GM18909 (cell line): ENCODE measurements at regions not wholly inside any gene's neighbourhood (a gene's known extent, or its start where the extent isn't known, plus 50 kb on each side); places are given as distances from the start of the nearest gene placed in this dataset.
"Not testable (repeated sequence)": the region's sequence is repeated elsewhere in the genome, so short reads cannot be mapped to it uniquely, and the experiment has no call there.

Source experiments
- ATAC-seq: cut with Tn5 transposase; IDR thresholded peaks from one replicate; pipeline ENCODE4 v1.9.1; 2021; ENCODE audit warnings: mild to moderate bottlenecking; ENCODE audit not compliant: unreplicated experiment, poor library complexity

- no peak for ATAC-seq
Observed at GRCh38 chr2:14750433-14750832, 117.9 kb downstream of the LRATD1 start.

- no peak for ATAC-seq
Observed at GRCh38 chr2:14751581-14751980, 119.1 kb downstream of the LRATD1 start.

- no peak for ATAC-seq
Observed at GRCh38 chr2:14752295-14752694, 119.8 kb downstream of the LRATD1 start.

- no peak for ATAC-seq
Observed at GRCh38 chr2:14756122-14756541, 123.6 kb downstream of the LRATD1 start.

- ATAC-seq: no peak
Observed at GRCh38 chr2:14756981-14757657, 124.6 kb downstream of the LRATD1 start.

GRCh38 chr2:14759082-14759481 is 126.6 kb downstream of the LRATD1 start:
- ATAC-seq: no peak

GRCh38 chr2:14760169-14760568 is 127.7 kb downstream of the LRATD1 start:
- ATAC-seq: no peak

GRCh38 chr2:14761118-14761517 is 128.6 kb downstream of the LRATD1 start:
- ATAC-seq: no peak

- no peak for ATAC-seq
Observed at GRCh38 chr2:14773696-14774095, 141.2 kb downstream of the LRATD1 start.

GRCh38 chr2:14774436-14774968 is 142.0 kb downstream of the LRATD1 start:
- no peak for ATAC-seq

GRCh38 chr2:14776216-14776615 is 143.7 kb downstream of the LRATD1 start:
- no peak for ATAC-seq

- ATAC-seq: no peak
Observed at GRCh38 chr2:14778015-14778414, 145.5 kb downstream of the LRATD1 start.

- ATAC-seq: no peak
Observed at GRCh38 chr2:14779252-14779651, 146.7 kb downstream of the LRATD1 start.

- no peak for ATAC-seq
Observed at GRCh38 chr2:14781142-14781541, 148.6 kb downstream of the LRATD1 start.

- ATAC-seq: not testable (repeated sequence)
Observed at GRCh38 chr2:14788814-14789213, 156.3 kb downstream of the LRATD1 start.

GRCh38 chr2:14790041-14790640 is 157.6 kb downstream of the LRATD1 start:
- ATAC-seq: no peak

GRCh38 chr2:14803994-14804393 is 171.5 kb downstream of the LRATD1 start:
- ATAC-seq: no peak

GRCh38 chr2:14804902-14805301 is 172.4 kb downstream of the LRATD1 start:
- no peak for ATAC-seq

GRCh38 chr2:14806613-14807012 is 174.1 kb downstream of the LRATD1 start:
- ATAC-seq: no peak

GRCh38 chr2:14815201-14815600 is 182.7 kb downstream of the LRATD1 start:
- ATAC-seq: no peak

- no peak for ATAC-seq
Observed at GRCh38 chr2:14816069-14817060, 183.8 kb downstream of the LRATD1 start.
